ENCODE measurements at regions not wholly inside any gene's neighbourhood (a gene's known extent, or its start where the extent isn't known, plus 50 kb on each side); places are given as distances from the start of the nearest gene placed in this dataset.

GRCh38 chr5:143492783-143493182 lies 89.3 kb upstream of the NR3C1 start:
- no peak for TF ChIP-seq CTCF (IDR thresholded peaks at IDR 0.05; ENCODE audit: low read depth, low read length, poor library complexity, severe bottlenecking)
- TF ChIP-seq EZH2phosphoT487 (IDR thresholded peaks at IDR 0.05; ENCODE audit: borderline replicate concordance, low read length) = no peak

All from DOHH2 (cell line).